ENCODE measurements at regions not wholly inside any gene's neighbourhood (a gene's known extent, or its start where the extent isn't known, plus 50 kb on each side); places are given as distances from the start of the nearest gene placed in this dataset.

DNA sequence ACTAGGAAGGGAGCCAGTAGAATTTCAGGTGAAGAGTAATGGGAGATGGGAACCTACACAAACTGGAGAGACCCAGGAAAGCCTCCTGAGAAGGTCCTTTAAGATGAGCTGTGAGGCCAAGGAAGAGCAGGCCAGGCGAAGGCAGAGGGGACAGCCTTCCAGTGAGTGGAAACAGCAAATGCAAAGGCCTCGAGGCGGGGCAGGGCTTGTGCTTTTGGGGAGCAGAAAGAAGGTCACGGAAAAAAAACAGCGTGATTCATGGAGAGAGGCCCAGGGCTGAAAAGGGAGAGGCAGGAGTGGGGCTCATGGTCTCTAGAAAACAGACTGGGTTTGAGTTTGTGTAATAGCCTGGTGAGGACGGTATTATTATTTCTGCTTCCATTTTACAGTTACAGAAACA is 386.5 kb upstream of the ASIC2 start:
- TF ChIP-seq, protein P1, sequence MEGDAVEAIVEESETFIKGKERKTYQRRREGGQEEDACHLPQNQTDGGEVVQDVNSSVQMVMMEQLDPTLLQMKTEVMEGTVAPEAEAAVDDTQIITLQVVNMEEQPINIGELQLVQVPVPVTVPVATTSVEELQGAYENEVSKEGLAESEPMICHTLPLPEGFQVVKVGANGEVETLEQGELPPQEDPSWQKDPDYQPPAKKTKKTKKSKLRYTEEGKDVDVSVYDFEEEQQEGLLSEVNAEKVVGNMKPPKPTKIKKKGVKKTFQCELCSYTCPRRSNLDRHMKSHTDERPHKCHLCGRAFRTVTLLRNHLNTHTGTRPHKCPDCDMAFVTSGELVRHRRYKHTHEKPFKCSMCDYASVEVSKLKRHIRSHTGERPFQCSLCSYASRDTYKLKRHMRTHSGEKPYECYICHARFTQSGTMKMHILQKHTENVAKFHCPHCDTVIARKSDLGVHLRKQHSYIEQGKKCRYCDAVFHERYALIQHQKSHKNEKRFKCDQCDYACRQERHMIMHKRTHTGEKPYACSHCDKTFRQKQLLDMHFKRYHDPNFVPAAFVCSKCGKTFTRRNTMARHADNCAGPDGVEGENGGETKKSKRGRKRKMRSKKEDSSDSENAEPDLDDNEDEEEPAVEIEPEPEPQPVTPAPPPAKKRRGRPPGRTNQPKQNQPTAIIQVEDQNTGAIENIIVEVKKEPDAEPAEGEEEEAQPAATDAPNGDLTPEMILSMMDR (IDR thresholded peaks at IDR 0.05) = no peak
- TF ChIP-seq EZH2 (IDR thresholded peaks at IDR 0.05; ENCODE audit: borderline replicate concordance, insufficient read depth, low read depth, low read length, poor library complexity, severe bottlenecking) = no peak
